Stimulated activated naive CD8-positive, alpha-beta T cell treated with anti-CD3 and anti-CD28 coated beads, Interleukin-15, Interleukin-2, amounts not matched to agents 100 U/mL and 50 U/mL, for 24 hours (primary cell): ENCODE measurements at regions not wholly inside any gene's neighbourhood (a gene's known extent, or its start where the extent isn't known, plus 50 kb on each side); places are given as distances from the start of the nearest gene placed in this dataset.

Source experiments
- ATAC-seq: fragments of 150-1000 bp; cut with Tn5 transposase; one replicate; pipeline ENCODE4 v1.10.0; 2021
- DNase-seq: peaks from one replicate; pipeline ENCODE4 v3.0.0; 2021

- no peak for DNase-seq
- no peak for ATAC-seq
Observed at GRCh38 chr2:128555433-128555832, 236.8 kb upstream of the HS6ST1 start.

- ATAC-seq (no peak), DNase-seq (no peak)
Observed at GRCh38 chr2:128556089-128556488, 237.4 kb upstream of the HS6ST1 start.

- ATAC-seq (no peak), DNase-seq (no peak)
Observed at GRCh38 chr2:128556633-128557032, 238.0 kb upstream of the HS6ST1 start.

- ATAC-seq (no peak), DNase-seq (no peak)
Observed at GRCh38 chr2:128557069-128557468, 238.4 kb upstream of the HS6ST1 start.

- DNase-seq (no peak), ATAC-seq (no peak)
Observed at GRCh38 chr2:128557831-128558241, 239.2 kb upstream of the HS6ST1 start.

- DNase-seq (no peak), ATAC-seq (no peak)
Observed at GRCh38 chr2:128558441-128558840, 239.8 kb upstream of the HS6ST1 start.

GRCh38 chr2:128558895-128559532, 240.3 kb upstream of the HS6ST1 start:
- DNase-seq (no peak), ATAC-seq (no peak)

GRCh38 chr2:128559533-128560515, 241.2 kb upstream of the HS6ST1 start:
- no peak for DNase-seq
- ATAC-seq = no peak

- DNase-seq (no peak), ATAC-seq (no peak)
Observed at GRCh38 chr2:128560718-128561117, 242.1 kb upstream of the HS6ST1 start.

- ATAC-seq (no peak), DNase-seq (no peak)
Observed at GRCh38 chr2:128562471-128563347, 244.0 kb upstream of the HS6ST1 start.

GRCh38 chr2:128563348-128563687, 244.7 kb upstream of the HS6ST1 start:
- ATAC-seq (no peak), DNase-seq (no peak)

GRCh38 chr2:128564131-128564530, 245.5 kb upstream of the HS6ST1 start:
- no peak for DNase-seq
- ATAC-seq = no peak

- DNase-seq (no peak), ATAC-seq (no peak)
Observed at GRCh38 chr2:128564551-128564950, 245.9 kb upstream of the HS6ST1 start.

GRCh38 chr2:128565441-128565840, 246.8 kb upstream of the HS6ST1 start:
- DNase-seq (no peak), ATAC-seq (no peak)

GRCh38 chr2:128566671-128567070, 248.0 kb upstream of the HS6ST1 start:
- no peak for DNase-seq
- ATAC-seq = no peak

- ATAC-seq (no peak), DNase-seq (no peak)
Observed at GRCh38 chr2:128568106-128568505, 249.4 kb upstream of the HS6ST1 start.

- ATAC-seq = no peak
- no peak for DNase-seq
Observed at GRCh38 chr2:128573116-128573515, 254.4 kb upstream of the HS6ST1 start.

- ATAC-seq = no peak
Observed at GRCh38 chr2:128573531-128573930, 254.9 kb upstream of the HS6ST1 start.

GRCh38 chr2:128577141-128577930, 258.7 kb upstream of the HS6ST1 start:
- no peak for DNase-seq
- no peak for ATAC-seq

More at GRCh38 chr2:128573531-128573930, 254.9 kb upstream of the HS6ST1 start:
- no peak for DNase-seq

- no peak for ATAC-seq
- no peak for DNase-seq
Observed at GRCh38 chr2:128578406-128579390, 260.0 kb upstream of the HS6ST1 start.
